ENCODE measurements at regions not wholly inside any gene's neighbourhood (a gene's known extent, or its start where the extent isn't known, plus 50 kb on each side); places are given as distances from the start of the nearest gene placed in this dataset.

DNA sequence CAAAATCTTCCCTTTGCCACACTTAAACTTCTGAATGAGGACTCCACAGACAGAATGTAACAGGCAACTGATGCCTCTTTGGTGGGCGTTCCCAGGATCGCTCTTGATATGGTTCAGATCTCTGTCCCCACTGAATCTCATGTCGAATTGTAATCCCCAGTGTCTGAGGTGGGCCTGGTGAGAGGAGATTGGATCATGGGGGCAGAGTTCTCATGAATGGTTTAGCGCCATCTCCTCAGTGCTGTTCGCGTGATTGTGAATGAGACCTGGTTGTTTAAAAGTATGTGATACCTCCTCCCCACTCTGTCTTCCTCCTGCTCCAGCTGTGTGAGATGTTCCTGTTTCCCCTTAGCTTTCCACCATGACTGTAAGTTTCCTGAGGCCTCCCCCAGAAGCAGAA is 111.1 kb upstream of the SLC66A3 start:
- TF ChIP-seq CTCF (IDR thresholded peaks at IDR 0.05) = no peak
- ATAC-seq (no peak), DNase-seq (no peak)
- intact Hi-C loops (cut with DNase I) = no loop called here
- Histone ChIP-seq H3K27ac (no peak overlapping the region), H3K36me3 (ENCODE audit: insufficient read depth in 1 of 2, low read depth in 1 of 2) (no peaks in the 10 kb centered on the region), H3K27me3 (ENCODE audit: insufficient read depth in 3 of 3, low read length in 2 of 3) (peaks cover 0 to 4% (median 0%) of the 10 kb centered on the region in 3 donors), H3K4me3 (no peak overlapping the region), H3K9me3 (peaks cover under 1% of the 10 kb centered on the region), H3K4me1 (no peaks in the 10 kb centered on the region)
- 82 to 95% (median 91%) methylated on average over 6 of the region's 6 CpGs for WGBS, 3 donors

DNA sequence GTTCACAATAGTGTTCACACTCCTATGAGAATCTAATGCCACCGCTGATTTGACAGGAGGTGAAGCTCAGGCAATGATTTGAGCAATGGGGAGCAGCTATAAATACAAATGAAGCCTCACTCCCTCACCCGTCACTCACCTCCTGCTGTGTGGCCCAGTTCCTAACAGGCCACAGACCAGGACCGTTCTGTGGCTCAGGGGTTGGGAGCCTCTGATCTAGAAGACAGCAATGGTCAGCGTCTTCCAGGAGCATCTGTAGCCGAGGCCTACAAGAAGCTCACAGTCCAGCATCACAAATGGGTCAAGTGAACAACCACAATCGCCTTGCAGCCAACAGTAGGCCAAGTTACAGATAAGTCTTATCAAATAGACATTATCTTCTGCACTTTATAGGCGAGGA is 110.0 kb upstream of the SLC66A3 start:
- Histone ChIP-seq H3K4me1 (no peaks in the 10 kb centered on the region), H3K27ac (no peak overlapping the region), H3K9me3 (no peaks in the 10 kb centered on the region), H3K4me3 (no peak overlapping the region), H3K36me3 (ENCODE audit: insufficient read depth in 1 of 2, low read depth in 1 of 2) (no peaks in the 10 kb centered on the region), H3K27me3 (ENCODE audit: insufficient read depth in 3 of 3, low read length in 2 of 3) (no peaks in the 10 kb centered on the region)
- no peak for ATAC-seq
- DNase-seq = no peak
- 91 to 96% (median 95%) methylated on average over 7 of the region's 7 CpGs for WGBS, 3 donors
- intact Hi-C loops (cut with DNase I) = no loop called here
- no peak for TF ChIP-seq CTCF (IDR thresholded peaks at IDR 0.05)

DNA sequence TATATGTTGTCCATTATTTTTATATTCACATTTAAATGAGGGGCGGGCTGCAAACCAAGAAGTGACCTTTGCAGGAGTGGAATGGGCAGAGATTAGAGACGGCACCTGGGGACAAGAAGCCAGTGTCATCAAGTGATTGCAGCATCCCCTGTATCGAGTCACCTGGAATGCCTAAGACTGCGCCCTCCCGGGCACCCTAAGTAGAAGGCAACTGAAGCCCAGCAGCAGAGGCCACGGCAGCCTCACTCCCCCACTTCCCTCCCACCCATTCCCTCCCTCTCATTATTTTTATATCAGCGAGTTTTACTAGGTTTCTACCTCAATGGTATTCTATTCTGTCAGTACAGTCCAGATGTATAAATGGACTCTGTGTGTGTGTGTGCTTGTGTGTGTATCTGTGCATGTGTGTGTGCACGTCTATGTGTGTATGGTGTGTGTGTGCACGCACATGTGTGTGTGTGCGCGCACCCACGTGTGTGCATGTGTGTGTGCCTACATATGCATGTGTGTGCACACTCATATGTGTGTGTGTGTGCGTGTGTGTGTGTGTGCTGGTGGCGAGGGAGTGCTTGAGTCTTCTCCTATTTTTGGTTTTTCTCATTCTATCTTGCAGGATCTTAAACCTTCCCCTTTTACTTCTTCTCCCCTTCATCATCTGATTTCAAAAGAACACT is 106.8 kb upstream of the SLC66A3 start:
- DNase-seq (no peak), ATAC-seq (no peak)
- Histone ChIP-seq H3K9me3 (no peaks in the 10 kb centered on the region), H3K27me3 (ENCODE audit: insufficient read depth in 3 of 3, low read length in 2 of 3) (no peaks in the 10 kb centered on the region), H3K27ac (no peak overlapping the region), H3K4me1 (no peaks in the 10 kb centered on the region), H3K36me3 (ENCODE audit: insufficient read depth in 1 of 2, low read depth in 1 of 2) (no peaks in the 10 kb centered on the region), H3K4me3 (no peak overlapping the region)
- TF ChIP-seq CTCF (IDR thresholded peaks at IDR 0.05) = no peak
- intact Hi-C loops (cut with DNase I) = no loop called here
- WGBS, 3 donors = 87 to 95% (median 91%) methylated on average over 14 of the region's 14 CpGs

DNA sequence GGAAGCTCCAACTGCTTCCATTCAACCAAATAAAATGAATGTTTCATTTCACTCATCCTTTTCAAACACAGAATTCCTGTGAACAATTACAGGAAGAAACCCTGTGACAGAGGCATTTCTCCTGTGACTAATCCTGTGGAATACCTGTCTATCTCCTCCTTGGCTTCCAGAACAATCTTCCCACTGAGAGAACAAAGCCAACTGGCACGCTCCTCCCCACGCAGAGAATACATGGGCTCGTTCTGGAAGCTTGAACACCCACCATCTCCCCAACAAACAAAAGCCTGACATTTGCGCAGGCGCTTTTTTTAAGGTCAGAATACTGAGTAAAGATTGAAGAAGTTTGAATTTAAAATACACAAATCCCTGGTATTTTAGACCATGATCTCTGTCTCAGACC is 104.7 kb upstream of the SLC66A3 start:
- H3K9me3 ChIP-seq = no peaks in the 10 kb centered on the region
- DNase-seq (no peak), ATAC-seq (no peak)
- no peaks in the 10 kb centered on the region for H3K27me3 ChIP-seq (ENCODE audit: insufficient read depth in 3 of 3, low read length in 2 of 3)
- no peak overlapping the region for H3K4me3 ChIP-seq
- no peak for TF ChIP-seq CTCF (IDR thresholded peaks at IDR 0.05)
- WGBS, 3 donors = 78 to 82% (median 80%) methylated on average over 5 of the region's 5 CpGs
- no peaks in the 10 kb centered on the region for H3K4me1 ChIP-seq
- intact Hi-C loops (cut with DNase I) = no loop called here
- H3K27ac ChIP-seq = no peak overlapping the region
- no peaks in the 10 kb centered on the region for H3K36me3 ChIP-seq (ENCODE audit: insufficient read depth in 1 of 2, low read depth in 1 of 2)

GRCh38 chr2:11051280-11051679 is 104.0 kb upstream of the SLC66A3 start:
- Histone ChIP-seq H3K27me3 (ENCODE audit: insufficient read depth in 3 of 3, low read length in 2 of 3) (no peaks in the 10 kb centered on the region), H3K4me3 (no peak overlapping the region), H3K36me3 (ENCODE audit: insufficient read depth in 1 of 2, low read depth in 1 of 2) (no peaks in the 10 kb centered on the region), H3K9me3 (no peaks in the 10 kb centered on the region), H3K4me1 (no peaks in the 10 kb centered on the region), H3K27ac (no peak overlapping the region)
- intact Hi-C loops (cut with DNase I) = no loop called here
- WGBS, 3 donors = 92 to 95% (median 93%) methylated on average over 9 of the region's 9 CpGs
- no peak for TF ChIP-seq CTCF (IDR thresholded peaks at IDR 0.05)
- DNase-seq (no peak), ATAC-seq (no peak)

Measured in psoas muscle (tissue), 7 donors.